OCI-LY1 (cell line): ENCODE measurements at regions not wholly inside any gene's neighbourhood (a gene's known extent, or its start where the extent isn't known, plus 50 kb on each side); places are given as distances from the start of the nearest gene placed in this dataset.

Source experiments
- H2AFZ ChIP-seq: fragments of 200-600 bp; sonication (generic), shearing (Covaris generic); 2 replicates; pipeline ENCODE4 v1.6.0; 2014; ENCODE audit warnings: antibody characterized with exemption, mild to moderate bottlenecking, low read length
- H3F3A ChIP-seq: fragments of 200-600 bp; sonication (generic), shearing (Covaris generic); 2 replicates; pipeline ENCODE4 v1.6.0; 2014; ENCODE audit warnings: mild to moderate bottlenecking, antibody characterized with exemption, low read length, moderate library complexity; ENCODE audit not compliant: insufficient read depth
- H3K27ac ChIP-seq: fragments of 200-600 bp; sonication (generic); 2 replicates; pipeline ENCODE4 v1.5.1; 2014; ENCODE audit warnings: low read length, mixed run types, mild to moderate bottlenecking, low read depth; ENCODE audit not compliant: poor library complexity, severe bottlenecking
- H3K27me3 ChIP-seq: fragments of 200-600 bp; sonication (generic); 2 replicates; pipeline ENCODE4 v1.6.0; 2014; ENCODE audit warnings: antibody characterized with exemption, mild to moderate bottlenecking, low read length, moderate library complexity; ENCODE audit not compliant: insufficient read depth
- H3K36me3 ChIP-seq: fragments of 200-600 bp; sonication (generic); 2 replicates; pipeline ENCODE4 v1.6.1; 2014; ENCODE audit warnings: mild to moderate bottlenecking, antibody characterized with exemption, low read length, moderate library complexity, mixed read lengths; ENCODE audit not compliant: insufficient read depth
- H3K4me1 ChIP-seq: fragments of 200-600 bp; sonication (generic); 2 replicates; pipeline ENCODE4 v1.5.1; 2014; ENCODE audit warnings: mild to moderate bottlenecking, low read length, moderate library complexity; ENCODE audit not compliant: insufficient read depth, severe bottlenecking
- H3K4me2 ChIP-seq: fragments of 200-600 bp; sonication (generic), shearing (Covaris generic); 2 replicates; pipeline ENCODE4 v1.6.1; 2014; ENCODE audit warnings: low read length
- H3K4me3 ChIP-seq: fragments of 200-600 bp; sonication (generic); 2 replicates; pipeline ENCODE4 v1.5.1; 2014; ENCODE audit warnings: low read length, low read depth, mild to moderate bottlenecking, mixed read lengths; ENCODE audit not compliant: poor library complexity, severe bottlenecking
- H3K79me2 ChIP-seq: fragments of 200-600 bp; shearing (Covaris generic); 2 replicates; pipeline ENCODE4 v1.6.1; 2016; ENCODE audit warnings: mixed run types, low read length, mixed read lengths; ENCODE audit not compliant: insufficient read depth
- H3K9ac ChIP-seq: fragments of 200-600 bp; sonication (generic), shearing (Covaris generic); 2 replicates; pipeline ENCODE4 v1.6.1; 2014; ENCODE audit warnings: mild to moderate bottlenecking, low read length, mixed read lengths
- H3K9me2 ChIP-seq: fragments of 200-600 bp; sonication (generic), shearing (Covaris generic); 2 replicates; pipeline ENCODE4 v1.6.1; 2014; ENCODE audit warnings: low read depth, mild to moderate bottlenecking, low read length, mixed read lengths
- H3K9me3 ChIP-seq: fragments of 200-600 bp; shearing (Covaris generic); 2 replicates; pipeline ENCODE4 v1.6.1; 2014; ENCODE audit warnings: low read length, mixed read lengths
- H4K20me1 ChIP-seq: fragments of 200-600 bp; sonication (generic), shearing (Covaris generic); 2 replicates; pipeline ENCODE4 v1.6.0; 2016; ENCODE audit warnings: mild to moderate bottlenecking, low read length; ENCODE audit not compliant: insufficient read depth
- EZH2 ChIP-seq: fragments of 200-600 bp; sonication (generic), shearing (Covaris generic); IDR thresholded peaks from 2 replicates; pipeline ENCODE4 v1.8.0; 2017; ENCODE audit warnings: borderline replicate concordance, mixed run types, mild to moderate bottlenecking, antibody characterized with exemption, low read length, moderate library complexity, mixed read lengths
- TF ChIP-seq, protein P1 (sequence below): fragments of 200-600 bp; sonication (generic), shearing (Covaris generic); IDR thresholded peaks from 2 replicates; pipeline ENCODE4 v1.5.1; 2017; ENCODE audit warnings: mild to moderate bottlenecking, antibody characterized with exemption, low read length, moderate library complexity, mixed read lengths

GRCh38 chr3:102024270-102024904 is 175.1 kb downstream of the NFKBIZ start:
- Histone ChIP-seq H3K9me3 (no peaks in the 10 kb centered on the region), H4K20me1 (no peaks in the 10 kb centered on the region), H2AFZ (no peak overlapping the region), H3F3A (no peaks in the 10 kb centered on the region), H3K9me2 (no peaks in the 10 kb centered on the region), H3K4me1 (peaks cover 4% of the 10 kb centered on the region), H3K36me3 (no peaks in the 10 kb centered on the region), H3K79me2 (no peaks in the 10 kb centered on the region), H3K4me2 (no peak overlapping the region), H3K27me3 (no peaks in the 10 kb centered on the region), H3K27ac (no peak overlapping the region), H3K4me3 (no peak overlapping the region), H3K9ac (no peak overlapping the region)
- TF ChIP-seq EZH2 = no peak
- TF ChIP-seq, protein P1, sequence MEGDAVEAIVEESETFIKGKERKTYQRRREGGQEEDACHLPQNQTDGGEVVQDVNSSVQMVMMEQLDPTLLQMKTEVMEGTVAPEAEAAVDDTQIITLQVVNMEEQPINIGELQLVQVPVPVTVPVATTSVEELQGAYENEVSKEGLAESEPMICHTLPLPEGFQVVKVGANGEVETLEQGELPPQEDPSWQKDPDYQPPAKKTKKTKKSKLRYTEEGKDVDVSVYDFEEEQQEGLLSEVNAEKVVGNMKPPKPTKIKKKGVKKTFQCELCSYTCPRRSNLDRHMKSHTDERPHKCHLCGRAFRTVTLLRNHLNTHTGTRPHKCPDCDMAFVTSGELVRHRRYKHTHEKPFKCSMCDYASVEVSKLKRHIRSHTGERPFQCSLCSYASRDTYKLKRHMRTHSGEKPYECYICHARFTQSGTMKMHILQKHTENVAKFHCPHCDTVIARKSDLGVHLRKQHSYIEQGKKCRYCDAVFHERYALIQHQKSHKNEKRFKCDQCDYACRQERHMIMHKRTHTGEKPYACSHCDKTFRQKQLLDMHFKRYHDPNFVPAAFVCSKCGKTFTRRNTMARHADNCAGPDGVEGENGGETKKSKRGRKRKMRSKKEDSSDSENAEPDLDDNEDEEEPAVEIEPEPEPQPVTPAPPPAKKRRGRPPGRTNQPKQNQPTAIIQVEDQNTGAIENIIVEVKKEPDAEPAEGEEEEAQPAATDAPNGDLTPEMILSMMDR = no peak

- H3K9me3 ChIP-seq = no peaks in the 10 kb centered on the region
- no peaks in the 10 kb centered on the region for H4K20me1 ChIP-seq
- H3K9me2 ChIP-seq = no peaks in the 10 kb centered on the region
- no peaks in the 10 kb centered on the region for H3K36me3 ChIP-seq
- no peaks in the 10 kb centered on the region for H3K79me2 ChIP-seq
- no peak overlapping the region for H2AFZ ChIP-seq
- H3K4me2 ChIP-seq = no peak overlapping the region
- no peaks in the 10 kb centered on the region for H3K27me3 ChIP-seq
- no peak overlapping the region for H3K9ac ChIP-seq
- H3F3A ChIP-seq = no peaks in the 10 kb centered on the region
- H3K4me3 ChIP-seq = no peak overlapping the region
- H3K27ac ChIP-seq = no peak overlapping the region
- no peak for TF ChIP-seq EZH2
- TF ChIP-seq, protein P1 = no peak
- peaks cover 4% of the 10 kb centered on the region for H3K4me1 ChIP-seq
Measured at GRCh38 chr3:102025606-102026270, 176.4 kb downstream of the NFKBIZ start.

GRCh38 chr3:102026656-102027055 is 177.3 kb downstream of the NFKBIZ start:
- Histone ChIP-seq H3K9ac (no peak overlapping the region), H3K4me1 (no peaks in the 10 kb centered on the region), H4K20me1 (no peaks in the 10 kb centered on the region), H3K36me3 (no peaks in the 10 kb centered on the region), H3K9me3 (no peaks in the 10 kb centered on the region), H3K4me2 (no peak overlapping the region), H3K9me2 (no peaks in the 10 kb centered on the region), H3F3A (no peaks in the 10 kb centered on the region), H3K27me3 (no peaks in the 10 kb centered on the region), H2AFZ (no peak overlapping the region), H3K27ac (no peak overlapping the region), H3K79me2 (no peaks in the 10 kb centered on the region), H3K4me3 (no peak overlapping the region)
- TF ChIP-seq, protein P1 = no peak
- no peak for TF ChIP-seq EZH2
